GM12873 (cell line): ENCODE measurements at regions not wholly inside any gene's neighbourhood (a gene's known extent, or its start where the extent isn't known, plus 50 kb on each side); places are given as distances from the start of the nearest gene placed in this dataset.

Source experiments
- CTCF ChIP-seq: IDR thresholded peaks from 2 replicates; pipeline ENCODE4 v1.5.1; 2012; ENCODE audit warnings: low read depth, mild to moderate bottlenecking, moderate library complexity, low read length, control low read depth; ENCODE audit not compliant: insufficient read depth; ENCODE audit errors: missing control alignments

GRCh38 chr21:38741950-38742256, 63.8 kb upstream of the ETS2 start:
- no peak for TF ChIP-seq CTCF

- TF ChIP-seq CTCF: no peak
These were observed 63.0 kb upstream of the ETS2 start for GRCh38 chr21:38742580-38743260.

- no peak for TF ChIP-seq CTCF
These were observed 61.8 kb upstream of the ETS2 start for GRCh38 chr21:38743772-38744529.

GRCh38 chr21:38744861-38745260, 60.9 kb upstream of the ETS2 start:
- TF ChIP-seq CTCF: no peak

- no peak for TF ChIP-seq CTCF
These were observed 57.9 kb upstream of the ETS2 start for GRCh38 chr21:38747810-38748209.

- TF ChIP-seq CTCF: no peak
These were observed 54.2 kb upstream of the ETS2 start for GRCh38 chr21:38751379-38752050.

- no peak for TF ChIP-seq CTCF
These were observed 53.7 kb upstream of the ETS2 start for GRCh38 chr21:38752051-38752505.
